Activated effector memory CD4-positive, alpha-beta T cell treated with anti-CD3 and anti-CD28 coated beads, Interleukin-2, amount 50 U/mL, for 16 hours (primary cell): ENCODE measurements at regions not wholly inside any gene's neighbourhood (a gene's known extent, or its start where the extent isn't known, plus 50 kb on each side); places are given as distances from the start of the nearest gene placed in this dataset.
"Not testable (repeated sequence)": the region's sequence is repeated elsewhere in the genome, so short reads cannot be mapped to it uniquely, and the experiment has no call there.

ENCODE experiments used
- DNase-seq: peaks from one replicate; pipeline ENCODE4 v3.0.0-alpha.2; 2020

DNA sequence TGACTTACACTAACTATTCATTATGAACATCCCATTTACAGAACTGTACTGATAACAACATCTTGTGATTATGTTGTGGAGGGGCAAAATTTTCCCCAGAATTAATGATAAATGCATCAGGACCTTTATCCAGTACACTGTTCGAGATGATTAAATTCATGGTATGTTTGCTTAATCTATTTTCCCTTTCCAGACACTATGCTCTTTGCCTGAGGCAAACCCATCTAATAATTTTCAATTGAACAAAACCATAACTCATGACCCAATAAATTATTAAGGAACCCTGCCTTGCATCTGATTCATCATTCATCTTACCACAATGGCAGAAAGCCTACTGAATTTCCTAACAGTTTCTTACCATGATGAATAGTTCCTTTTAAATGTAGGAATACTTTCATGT, 385.0 kb downstream of the DSEL start:
- DNase-seq, result no peak

DNA sequence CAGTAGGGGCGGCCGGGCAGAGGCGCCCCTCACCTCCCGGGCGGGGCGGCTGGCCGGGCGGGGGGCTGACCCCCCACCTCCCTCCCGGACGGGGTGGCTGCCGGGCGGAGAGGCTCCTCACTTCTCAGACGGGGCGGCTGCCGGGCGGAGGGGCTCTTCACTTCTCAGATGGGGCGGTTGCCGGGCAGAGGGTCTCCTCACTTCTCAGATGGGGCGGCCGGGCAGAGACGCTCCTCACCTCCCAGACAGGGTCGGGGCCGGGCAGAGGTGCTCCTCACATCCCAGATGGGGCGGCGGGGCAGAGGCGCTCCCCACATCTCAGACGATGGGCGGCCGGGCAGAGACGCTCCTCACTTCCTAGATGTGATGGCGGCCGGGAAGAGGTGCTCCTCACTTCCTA, 389.8 kb downstream of the DSEL start:
- DNase-seq, result not testable (repeated sequence)

DNA sequence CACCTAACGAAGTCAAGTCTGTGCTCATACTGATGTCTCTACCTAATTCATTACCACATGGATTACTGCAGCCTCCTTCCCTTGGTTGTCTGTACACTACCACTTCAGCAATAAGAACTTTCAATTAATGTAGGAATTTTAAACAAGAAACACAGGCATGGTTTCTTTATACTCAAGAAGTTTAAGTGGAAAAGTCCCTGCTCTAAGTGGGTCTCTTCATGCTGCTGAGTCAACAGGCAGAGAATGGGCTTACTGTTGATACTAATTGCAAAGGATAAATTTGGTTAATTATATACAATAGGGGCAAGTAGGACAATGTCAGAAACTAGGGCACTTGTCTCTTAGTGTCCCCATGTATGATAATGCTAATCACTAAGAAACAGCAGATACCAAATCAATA, 392.6 kb downstream of the DSEL start:
- DNase-seq, result no peak

DNA sequence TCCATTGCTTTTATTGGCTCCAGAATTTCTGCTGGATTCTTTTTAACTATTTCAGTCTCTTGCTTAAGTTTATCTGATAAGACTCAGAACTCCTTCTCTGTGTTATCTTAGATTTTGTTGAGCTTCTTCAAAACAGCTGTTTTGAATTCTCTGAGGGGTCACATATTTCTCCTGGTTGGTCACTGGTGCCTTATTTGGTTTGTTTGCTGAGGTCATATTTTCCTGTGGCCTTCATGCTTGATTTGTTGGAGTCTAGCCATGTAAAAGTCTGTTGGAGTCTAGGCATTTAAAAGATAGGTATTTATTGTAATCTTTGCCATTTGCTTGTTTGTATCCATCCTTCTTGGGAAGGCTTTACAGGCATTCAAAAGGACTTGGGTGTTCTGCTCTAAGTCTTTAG, 398.7 kb downstream of the DSEL start:
- DNase-seq, result no peak

DNA sequence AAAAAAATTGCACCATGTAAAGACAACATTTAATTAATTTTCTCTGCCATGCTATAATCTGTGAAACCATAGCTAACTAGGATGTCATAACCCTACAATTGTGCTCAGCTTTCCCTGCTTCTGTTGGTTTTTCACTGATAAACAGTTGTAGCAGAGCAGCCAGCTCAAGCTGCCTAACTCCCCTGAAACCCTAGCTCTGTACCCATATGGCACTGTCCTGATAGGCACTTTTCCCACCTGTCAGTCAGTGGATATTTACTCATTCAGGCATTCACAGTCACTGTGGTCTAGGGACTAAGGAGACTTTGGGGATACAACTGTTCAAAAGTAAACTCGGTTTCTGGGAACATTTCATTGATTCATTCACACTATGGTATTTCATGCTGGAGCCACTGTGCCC, 407.0 kb downstream of the DSEL start:
- DNase-seq, result no peak

DNA sequence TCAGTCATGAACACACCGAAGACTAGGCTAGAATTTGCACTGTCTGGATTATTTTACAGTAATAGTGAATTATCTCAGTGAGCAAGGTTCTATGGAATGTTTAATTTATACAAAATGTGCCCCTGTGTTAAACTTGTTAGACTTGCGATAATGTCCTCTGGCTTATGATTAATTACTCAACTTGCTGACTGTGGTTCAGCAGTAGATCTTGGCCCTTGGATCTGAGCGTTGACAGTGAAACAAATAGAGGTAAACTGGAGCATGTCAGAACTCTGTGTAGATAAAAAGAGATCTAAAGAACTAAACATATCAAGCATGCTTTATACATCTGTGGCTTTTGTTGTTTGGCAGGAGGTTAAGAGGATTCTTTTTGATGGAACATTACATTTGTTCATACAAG, 407.6 kb downstream of the DSEL start:
- DNase-seq, result no peak

DNA sequence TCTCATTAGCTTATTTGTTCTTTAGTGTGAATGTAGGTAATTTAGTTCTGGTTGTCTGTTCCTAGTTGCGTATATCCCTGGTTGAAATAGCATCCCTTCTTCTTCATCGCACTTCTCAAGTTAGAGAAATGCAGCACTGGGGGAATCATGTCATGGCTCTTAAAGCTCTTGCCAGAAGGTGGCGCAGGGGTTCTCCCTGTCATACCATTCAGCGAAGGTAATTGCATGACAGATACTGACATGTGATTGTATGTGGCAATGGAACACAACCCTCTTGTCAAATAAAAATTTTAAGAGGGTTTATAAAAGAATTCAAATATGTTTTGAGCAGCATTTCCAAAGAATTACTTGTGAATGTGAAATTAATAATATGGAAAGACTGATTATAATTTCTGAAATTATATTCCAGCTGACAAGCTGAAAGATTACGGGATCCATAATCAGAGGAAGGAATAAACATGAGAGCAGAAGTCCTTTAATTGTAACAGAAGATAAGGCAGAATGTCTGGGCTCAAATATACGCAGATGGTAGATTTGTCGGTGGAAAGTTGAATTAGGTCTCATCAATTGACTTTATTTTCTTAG, 411.7 kb downstream of the DSEL start:
- DNase-seq, result peak; percentile 64

DNA sequence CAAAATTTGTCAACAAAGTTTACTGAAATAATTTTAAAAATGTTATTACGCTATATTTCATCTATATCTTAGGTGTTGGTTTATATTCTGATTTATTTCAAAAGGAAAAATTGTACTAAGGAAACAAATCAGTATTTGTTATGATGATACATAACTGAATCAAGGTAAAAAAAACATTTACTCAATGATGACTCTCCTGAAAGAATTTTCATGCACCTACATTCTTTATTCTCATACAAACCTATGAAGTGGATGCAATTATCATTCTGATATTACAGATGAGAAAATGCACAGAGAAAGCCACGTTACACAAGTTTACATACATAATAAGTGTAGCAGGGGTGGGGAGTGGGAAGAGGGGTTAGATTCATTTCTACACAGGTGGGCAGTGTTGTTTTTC, 422.4 kb downstream of the DSEL start:
- no peak for DNase-seq

DNA sequence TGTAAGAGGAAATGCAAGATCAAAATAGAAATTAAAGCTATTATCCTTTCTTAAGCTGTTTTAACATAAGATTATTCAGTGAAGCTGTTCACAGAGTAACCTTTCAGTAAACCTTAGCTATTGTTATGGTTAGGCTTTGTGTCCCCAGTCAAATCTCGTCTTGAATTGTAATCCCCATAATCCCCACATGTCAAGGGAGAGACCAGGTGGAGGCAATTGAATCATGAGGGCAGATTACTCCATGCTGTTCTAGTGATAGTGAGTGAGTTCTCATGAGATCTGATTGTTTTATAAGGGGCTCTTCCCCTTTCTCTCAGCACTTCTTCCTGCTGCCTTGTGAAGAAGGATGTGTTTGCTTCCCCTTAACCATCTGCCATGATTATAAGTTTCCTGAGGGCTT, 424.4 kb downstream of the DSEL start:
- no peak for DNase-seq

DNA sequence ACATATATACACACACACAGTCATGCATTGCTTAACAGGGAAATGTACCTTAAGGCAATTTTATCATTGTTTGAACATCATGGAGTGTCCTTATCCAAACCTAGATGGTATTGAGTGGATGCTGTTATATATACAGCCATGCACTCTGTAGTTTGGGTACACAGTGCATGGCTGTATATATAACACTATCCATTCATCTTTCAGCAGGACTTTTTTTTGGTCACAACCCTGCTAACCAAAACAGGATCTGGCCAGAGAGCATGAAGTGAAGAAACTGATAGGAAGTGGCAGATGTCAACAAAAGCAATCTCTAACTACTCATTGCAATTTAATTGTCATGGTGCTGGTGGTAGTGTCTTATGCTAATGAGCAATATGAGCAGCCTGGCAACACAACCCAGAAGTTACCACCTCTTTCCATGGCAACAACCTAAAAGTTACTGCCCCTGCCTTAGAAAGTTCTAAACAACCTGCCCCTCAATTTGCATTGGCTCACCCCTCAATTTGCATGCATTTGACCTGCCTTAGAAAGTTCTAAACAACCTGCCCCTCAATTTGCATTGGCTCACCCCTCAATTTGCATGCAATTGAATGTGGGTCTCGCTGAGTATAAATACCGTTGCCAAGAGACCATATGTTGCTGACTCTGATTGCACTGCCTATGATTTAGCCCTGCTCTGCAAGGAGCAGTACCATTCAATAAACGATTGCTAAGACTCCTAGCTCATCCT, 434.9 kb downstream of the DSEL start:
- no peak for DNase-seq

DNA sequence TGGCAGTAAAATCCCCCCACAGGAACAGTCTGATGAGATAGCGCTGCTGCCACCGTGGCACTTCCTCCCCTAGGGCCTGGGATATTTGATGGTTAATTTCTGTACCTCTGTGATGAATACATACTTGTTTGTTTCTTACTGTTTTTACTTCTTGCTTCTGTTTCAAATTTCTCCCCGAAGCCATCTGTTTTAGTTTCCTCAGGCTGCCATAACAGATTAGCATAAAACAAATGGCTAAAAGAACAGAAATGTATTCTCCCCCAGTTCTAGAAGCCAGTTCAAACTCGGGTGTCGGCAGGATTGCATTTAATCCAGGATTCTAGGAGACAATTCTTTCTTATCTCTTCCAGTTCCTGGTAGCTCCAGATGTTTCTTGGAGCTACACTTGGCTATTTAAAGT, 435.9 kb downstream of the DSEL start:
- no peak for DNase-seq

DNA sequence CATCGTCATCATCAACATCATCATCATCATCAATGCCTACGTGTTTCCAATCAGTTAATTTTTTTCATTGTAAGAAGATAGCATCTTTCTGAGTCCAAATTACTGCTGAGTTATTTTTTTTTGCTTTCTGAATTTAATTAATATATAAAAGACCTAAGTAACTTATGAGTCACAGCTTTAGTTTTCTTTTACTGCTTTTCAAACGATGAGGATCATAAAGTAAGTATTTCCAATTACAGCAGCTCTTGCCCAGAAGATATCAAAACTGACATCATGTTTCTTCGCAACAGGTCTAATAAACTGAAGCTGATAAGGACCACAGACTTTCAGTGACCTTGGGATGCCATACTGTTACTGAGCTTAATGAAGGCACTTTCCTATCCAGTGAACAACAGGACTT, 442.2 kb downstream of the DSEL start:
- DNase-seq, result no peak

DNA sequence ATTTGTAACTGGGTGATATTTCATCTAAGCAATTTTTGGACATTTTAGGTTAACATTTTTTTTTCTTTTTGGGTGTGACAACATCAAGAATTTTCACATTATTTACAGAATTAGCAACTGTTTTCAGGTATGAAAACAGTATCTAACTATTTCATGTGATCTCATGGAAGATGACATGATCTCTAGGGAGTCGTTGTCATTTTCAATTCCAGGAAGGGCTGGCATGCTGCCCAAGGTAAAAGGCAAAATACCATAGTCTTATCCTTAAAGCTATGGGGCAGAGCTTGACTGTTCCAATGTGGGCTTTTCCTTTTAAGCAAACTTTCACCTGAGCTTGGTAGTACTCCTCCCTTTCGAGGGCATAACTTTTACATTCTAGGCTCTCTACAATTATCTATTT, 443.7 kb downstream of the DSEL start:
- no peak for DNase-seq

DNA sequence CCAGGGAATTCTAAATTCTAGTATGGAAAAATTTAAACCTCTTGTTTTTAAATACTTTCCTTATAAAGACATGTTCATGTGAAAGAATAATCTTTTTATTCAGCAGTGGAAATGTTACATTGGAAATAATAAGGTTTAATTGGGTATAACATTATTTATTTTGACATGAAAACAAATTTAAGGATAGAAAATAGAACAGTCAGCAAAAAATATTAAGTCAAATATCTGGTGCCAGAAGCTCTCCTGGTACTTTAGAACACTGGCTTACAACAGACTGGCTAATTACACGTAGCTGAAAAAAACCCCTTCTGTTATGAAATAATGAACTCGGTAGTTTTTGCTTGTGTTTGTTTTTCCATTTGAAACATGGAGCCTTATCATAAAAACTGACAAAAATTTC, 447.9 kb downstream of the DSEL start:
- no peak for DNase-seq

DNA sequence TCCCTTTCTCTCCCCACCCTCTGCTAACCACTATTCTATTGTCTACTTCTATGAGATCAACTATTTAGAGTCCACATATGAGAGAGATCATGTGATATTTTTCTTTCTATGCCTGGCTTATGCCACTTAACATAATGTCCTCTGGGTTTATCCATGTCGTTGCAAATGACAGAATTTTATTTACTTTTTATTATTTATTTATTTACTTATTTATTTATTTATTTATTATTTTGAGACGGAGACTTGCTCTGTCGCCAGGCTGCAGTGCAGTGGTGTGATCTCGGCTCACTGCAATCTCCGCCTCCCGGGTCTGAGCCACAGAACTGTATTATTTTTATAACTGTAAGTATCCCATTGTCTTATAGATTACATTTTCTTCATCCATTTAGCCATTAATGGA, 443.4 kb upstream of the CDH19 start:
- no peak for DNase-seq

DNA sequence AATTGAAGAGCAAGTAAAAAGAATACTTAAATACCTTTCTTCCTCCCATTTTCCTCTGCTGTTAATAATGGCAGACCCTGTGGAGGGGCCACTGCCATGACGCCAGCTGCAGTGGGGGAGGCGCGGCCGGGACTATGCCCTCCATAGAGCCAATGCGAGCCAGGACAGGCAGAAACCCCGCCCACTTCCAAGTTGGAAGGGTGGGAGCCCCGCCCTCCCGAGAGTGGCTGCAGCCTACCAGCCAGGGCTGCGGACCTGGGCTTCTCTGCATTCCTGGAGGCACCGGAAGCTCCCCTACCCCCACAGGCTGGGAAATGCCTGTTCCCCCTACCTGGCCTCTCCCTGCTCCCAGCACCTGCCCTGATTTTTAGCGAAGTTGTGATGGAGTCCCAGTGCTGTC, 439.4 kb upstream of the CDH19 start:
- no peak for DNase-seq

DNA sequence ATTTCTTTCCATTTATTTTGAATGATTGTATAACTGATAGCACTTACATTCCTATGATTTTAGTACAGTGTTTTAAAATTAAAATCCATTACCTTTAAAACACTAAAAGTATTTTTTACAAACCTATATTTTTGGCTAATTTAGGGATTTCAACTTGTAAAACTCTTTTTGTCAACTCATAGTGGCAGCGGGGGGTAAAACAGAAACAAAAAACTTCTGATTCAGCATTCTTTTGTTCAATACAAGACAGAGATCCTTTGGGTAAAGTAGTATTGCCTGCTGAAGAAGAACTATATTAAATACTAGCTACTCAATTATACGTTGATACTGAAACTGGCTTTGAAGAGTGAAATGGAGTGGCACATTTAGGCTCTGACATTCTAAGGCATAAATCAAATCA, 437.4 kb upstream of the CDH19 start:
- DNase-seq, result no peak

DNA sequence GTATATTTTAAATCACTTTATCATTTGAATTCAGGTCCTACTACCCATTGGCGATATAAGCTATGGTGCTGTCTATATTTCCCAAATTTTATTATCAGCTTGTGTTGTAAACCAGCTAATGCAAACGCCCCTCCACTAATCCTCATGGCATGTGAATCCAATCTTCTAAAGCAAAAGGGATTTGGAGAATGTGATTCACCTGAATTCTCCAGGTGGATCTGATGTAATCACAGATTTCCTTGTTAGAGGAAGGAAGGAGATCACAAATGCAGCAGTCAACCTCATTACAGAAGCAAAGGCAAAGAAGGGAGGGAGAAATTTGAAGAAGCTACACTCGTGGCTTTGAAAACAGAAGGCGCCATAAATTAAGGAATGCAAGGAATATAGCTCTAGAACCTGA, 431.1 kb upstream of the CDH19 start:
- DNase-seq, result no peak

DNA sequence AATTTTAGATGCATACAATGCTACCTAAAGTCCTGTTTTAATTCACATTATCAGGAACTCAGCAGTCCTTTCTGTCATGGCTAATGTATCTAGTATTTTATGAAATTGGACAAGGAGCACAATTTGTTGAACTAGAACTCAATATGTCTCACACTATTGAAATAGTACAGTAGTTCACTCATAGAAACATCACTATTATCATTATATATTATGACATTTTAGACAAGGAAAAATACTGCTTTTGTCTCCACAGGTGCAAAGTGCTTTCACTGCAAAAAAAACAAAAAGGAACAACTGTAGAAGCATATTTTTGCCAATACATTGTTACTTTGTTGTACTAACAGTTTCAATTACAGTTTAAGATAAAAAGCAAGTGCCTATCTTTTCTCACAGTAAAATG, 419.2 kb upstream of the CDH19 start:
- no peak for DNase-seq

DNA sequence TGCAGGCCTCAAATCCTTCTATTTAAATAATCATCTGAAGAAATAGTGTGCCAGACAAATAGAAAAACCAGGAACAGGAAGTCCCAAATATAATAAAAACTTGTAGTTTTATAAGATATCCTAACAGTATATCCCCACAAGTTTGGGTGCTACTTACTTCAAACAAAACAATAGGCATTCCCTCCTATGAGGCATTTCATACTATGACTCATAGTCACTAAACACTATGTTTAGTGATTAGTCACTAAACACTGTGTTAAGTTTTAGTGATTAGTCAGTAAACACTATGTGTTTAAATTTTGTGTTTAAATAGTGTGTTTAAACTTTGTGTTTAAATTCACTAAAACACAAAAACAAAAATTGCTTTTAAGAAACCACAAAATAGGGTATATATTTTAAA, 407.0 kb upstream of the CDH19 start:
- DNase-seq, result no peak

DNA sequence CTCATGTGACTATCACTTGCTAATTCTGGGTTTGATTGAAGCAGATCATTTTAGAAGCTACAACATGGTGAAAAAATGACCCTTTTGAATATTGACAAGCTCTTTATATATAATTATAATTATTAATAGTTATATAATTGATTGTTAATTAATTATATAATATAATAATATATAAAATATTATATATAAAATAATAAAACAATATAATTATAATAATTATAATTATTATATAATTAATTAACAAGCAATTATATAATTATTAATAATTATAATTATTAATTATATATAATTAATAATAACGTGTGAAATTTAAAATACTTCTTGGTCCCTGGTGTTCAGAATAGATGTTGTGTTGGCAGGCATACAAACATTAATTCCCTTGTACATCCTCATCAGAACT, 404.1 kb upstream of the CDH19 start:
- DNase-seq, result no peak

DNA sequence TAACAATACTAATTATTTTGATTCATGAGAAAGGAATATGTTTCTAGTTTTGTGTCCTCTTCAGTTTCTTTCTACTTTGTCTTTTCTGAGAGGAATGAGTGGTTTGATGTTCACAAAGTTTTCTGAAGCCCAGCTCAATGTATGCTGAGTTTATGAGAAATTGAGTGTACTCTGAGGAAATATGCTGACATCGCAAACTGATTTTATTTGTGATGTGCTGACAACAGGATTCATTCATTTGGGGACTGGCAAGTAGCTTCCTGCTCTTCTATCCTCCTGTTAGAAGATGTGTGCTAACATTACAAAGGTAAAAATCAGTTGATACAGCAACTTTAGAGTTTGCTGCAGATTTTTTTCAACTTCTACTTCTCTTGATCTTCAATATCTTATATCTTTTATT, 403.2 kb upstream of the CDH19 start:
- DNase-seq, result no peak

DNA sequence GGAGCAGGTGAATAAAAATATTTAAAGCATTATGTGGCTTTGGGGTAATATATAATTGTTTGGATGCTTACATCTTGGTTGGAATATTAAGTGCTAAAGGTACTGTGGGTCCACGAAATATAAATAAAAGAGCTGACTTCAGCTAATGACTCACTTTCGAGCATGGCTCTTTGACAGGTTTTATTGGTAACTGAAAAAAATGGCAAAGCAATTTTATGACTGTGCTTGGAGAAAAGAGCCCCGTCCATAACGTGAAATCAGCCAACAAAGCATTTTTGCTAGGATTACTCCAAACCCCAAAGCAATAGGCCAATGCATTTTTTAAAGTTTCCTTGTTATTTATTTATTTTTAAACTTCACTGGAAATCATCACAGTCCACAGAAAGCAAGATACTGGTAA, 397.2 kb upstream of the CDH19 start:
- no peak for DNase-seq

DNA sequence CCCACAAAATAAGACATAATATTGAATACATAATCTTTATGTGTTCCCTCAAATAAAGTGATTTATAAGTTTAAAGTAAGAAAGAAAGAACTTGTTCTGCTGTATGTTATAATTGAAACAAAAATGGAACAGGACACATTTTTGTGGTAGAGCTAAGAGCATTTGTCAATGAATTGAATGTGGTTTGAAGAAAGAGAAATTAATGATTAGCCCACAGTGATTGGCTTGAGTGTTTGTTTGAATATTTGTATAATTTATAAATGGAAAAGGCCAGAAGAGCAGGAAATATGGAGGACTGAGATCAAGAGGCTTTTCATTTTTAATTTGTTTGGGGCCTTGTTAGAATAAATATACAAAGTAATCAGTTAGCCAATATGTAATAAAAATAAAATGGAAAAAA, 395.1 kb upstream of the CDH19 start:
- no peak for DNase-seq

DNA sequence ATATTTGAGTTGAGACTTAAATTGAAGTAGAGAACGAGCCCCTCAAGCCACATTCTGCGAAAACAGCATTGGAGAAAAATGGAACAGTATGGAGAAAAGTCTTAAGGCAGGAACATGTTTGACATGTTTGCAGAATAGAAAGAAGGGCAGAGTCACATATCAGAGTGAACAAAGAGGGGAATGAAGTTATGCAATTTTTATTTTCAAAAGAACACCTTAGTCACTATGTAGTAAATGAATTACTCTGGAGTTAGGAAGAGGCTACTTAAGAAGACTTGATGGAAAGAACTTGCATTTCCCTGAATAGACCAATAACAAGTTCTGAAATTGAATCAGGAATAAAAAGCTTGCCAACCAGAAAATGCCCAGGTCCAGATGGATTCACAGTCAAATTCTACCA, 391.4 kb upstream of the CDH19 start:
- DNase-seq, result no peak
